ENCODE measurements at regions not wholly inside any gene's neighbourhood (a gene's known extent, or its start where the extent isn't known, plus 50 kb on each side); places are given as distances from the start of the nearest gene placed in this dataset.

DNA sequence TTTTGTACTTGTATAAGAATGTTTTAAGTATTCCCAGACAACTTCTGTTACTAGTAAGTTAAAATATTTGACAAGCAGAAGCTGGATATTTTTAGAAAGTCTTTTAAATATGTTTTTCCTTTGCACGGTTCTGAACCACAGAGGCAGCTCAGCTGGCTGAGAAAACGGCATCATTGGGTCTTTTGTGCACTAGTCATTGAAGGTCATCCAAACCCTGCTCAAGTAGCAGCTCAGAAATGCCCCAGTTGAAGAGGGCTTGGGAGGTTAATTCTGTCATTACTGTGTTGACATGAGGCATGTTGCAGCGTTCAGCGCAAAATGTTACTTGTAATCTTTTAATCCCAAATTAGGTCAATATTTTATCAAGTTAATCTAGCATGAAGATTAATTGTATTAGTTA lies 383.7 kb upstream of the FAM241A start:
- no peak for DNase-seq

DNA sequence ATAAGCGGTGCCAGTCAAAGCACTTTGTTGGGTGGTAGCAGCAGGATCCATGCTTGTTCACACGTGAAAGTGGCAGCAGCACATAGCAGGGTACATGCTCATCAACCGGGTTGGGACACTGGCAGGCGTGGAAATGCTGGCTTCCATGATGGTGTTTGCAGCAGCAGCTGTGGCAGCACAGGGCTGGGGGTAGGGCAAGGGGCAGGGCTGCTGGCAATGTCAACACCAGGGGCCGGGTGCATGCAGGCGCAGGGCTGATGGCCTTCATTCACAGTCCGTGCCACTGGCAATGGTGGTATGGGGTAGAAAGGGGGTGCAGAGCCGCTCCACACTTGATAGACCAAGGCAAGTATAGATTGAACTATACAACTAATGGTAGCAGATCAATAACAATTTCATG lies 374.7 kb upstream of the FAM241A start:
- DNase-seq: no peak

- DNase-seq: no peak
These were observed 371.4 kb upstream of the FAM241A start for GRCh38 chr4:111773858-111774257.

- no peak for DNase-seq
These were observed 369.5 kb upstream of the FAM241A start for GRCh38 chr4:111775556-111776297.

DNA sequence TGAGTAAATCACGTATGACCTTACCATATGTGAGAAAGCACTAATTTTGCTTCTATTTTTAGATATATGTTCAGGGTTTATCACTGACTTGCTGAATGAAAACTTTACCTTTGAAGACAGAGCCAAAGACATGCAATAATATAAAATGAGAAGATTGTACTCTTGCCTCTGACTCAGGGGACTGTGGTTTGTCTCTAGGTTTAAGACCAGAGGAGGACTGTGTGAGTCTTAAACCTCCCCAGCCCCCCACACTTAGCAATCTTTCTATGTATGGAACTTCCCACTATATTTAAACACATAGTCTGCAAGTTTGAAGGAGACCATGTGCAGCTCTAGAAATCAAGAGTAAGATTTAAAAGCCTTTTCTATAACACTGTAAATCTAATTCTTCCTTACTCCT lies 368.7 kb upstream of the FAM241A start:
- no peak for DNase-seq

DNA sequence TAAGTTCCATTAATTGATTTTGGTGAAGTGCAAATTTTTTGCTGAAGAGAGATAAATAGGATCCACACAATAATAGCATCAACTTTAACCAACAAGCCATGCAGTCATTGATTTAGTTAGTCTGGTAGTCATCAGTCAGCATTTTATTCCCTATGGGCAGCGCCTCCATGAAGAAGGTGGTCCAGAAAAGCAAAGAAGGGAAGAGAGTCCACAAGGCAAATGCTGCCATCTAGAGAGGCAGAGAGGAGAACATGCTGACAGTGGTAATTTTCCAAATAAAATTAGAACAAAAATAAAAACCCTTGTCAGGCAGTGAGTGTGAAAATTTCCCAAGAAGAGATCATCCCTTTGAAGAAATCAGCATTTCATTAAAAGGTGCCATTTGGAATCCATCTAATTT lies 366.7 kb upstream of the FAM241A start:
- DNase-seq: no peak

DNA sequence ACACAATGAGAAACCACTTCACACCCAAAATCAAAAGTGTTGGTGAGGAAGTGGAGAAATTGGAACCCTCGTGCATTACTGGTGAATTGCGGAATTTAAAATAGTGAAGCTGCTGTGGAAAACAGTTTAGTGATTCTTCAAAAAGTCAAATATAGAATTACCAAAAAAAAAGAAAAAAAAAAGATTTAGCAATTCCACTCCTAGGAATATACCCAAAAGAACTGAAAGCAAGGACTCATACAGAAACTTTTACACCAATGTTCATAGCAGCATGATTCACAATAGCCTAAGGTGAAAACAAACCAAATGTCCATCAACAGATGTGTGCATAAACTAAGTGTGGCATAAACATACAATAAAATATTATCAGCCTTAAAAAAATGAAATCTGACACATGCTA lies 364.3 kb upstream of the FAM241A start:
- no peak for DNase-seq

DNA sequence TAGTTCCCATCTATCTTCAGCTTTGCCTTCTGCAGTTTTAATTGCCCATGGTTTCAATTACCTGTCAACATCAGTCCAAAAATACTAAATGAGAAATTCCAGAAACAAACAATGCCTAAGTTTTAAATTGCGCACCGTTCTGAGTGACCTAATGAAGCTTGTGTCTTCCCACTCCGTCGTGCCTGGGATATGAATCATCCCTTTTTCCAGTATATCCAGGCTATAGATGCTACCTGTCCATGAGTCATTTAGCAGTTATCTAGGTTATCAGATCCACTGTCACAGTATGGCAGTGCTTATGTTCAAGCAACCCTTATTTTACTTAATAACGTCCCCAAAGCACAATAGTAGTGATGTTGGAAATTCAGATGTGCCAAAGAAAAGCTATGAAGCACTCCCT lies 363.6 kb upstream of the FAM241A start:
- DNase-seq: no peak

DNA sequence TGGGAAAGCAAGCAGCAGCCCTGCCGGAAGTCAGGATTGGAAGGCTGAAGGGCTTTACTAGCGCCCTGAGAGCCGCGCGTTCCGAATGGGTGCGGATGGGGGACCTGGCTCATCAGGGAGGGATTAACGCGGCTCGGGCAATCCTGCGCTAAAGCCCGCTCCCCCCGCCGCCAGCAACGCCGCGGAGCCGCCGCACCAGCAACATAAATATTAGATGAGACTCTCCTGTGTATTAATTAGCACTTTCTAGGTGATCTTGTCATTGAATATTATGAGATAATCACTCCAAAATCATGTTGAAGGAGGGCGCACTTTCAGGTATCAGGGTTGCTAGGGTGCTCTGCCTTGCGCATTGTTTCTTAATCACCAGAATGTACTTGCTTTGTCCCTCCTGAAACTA lies 357.2 kb upstream of the FAM241A start:
- no peak for DNase-seq

DNA sequence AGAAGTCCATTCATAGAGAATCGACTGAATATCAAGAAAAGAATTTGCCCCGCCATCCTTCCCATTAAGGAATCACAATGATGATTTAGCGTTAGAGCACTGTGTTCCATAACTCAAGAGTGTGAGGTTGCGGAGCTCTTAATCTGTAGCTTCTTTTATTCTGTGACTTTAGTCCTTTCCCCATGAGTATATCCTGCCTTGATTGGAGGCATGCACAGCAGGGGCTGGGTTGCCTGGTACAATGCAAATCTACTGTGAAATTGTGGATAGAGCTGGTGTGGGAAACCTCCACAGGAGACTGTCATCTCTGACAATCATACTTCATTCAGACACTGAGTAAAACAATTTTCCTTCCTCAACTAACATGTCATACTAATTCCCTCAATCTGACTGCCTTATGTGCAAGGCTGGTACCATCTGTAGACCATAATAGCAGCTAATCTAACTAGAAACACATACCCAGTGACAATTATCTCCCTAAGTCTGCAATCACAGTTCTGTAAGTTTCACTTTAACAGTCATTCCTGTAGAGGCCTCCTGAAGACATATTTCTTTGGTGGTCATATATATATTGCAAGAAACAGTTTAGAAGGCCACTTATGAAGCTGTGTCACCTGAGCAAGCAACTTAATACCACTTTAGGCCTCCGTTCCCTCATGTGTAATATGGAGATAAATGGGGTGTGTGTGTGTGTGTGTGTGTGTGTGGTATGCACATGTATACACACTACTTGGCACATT lies 355.2 kb upstream of the FAM241A start:
- no peak for DNase-seq

GRCh38 chr4:111792632-111793031 lies 352.6 kb upstream of the FAM241A start:
- no peak for DNase-seq

- no peak for DNase-seq
These were observed 351.7 kb upstream of the FAM241A start for GRCh38 chr4:111793433-111794091.

GRCh38 chr4:111797455-111798163 lies 347.6 kb upstream of the FAM241A start:
- DNase-seq: no peak

DNA sequence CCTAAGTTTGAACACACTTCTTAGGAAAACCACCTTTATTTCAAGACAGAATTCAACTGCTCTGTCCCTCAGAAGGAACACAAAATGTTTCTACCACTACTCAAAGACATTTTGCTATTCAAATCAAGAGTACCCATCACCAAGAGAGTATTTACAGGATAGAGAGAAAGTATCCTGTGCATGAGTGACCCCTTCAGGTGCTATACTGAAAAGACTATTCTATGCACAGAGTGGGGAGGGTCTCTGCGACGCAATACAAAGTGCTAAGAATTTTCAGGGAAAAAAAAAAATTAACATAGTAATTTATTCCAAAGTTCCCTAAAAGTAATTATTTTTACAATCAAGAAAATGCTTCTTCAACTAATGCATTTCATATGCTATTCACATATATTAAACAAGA lies 346.4 kb upstream of the FAM241A start:
- DNase-seq: no peak

DNA sequence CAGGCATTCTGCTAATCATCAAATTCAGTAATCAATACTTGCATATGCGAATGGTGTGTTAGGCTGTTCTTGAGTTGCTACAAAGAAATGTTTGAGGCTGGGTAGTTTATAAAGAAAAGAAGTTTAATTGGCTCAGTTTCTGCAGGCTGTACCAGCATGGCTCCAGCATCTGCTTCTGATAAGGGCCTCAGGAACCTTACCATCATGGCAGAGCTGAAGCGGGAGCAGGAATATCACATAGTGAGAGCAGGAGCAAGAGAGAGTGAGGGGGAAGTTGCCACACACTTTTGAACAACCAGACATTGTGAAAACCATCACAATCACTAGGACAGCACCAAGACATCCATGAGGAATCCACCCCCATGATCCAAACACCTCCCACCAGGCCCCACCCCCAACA lies 344.7 kb upstream of the FAM241A start:
- no peak for DNase-seq

- no peak for DNase-seq
These were observed 343.1 kb upstream of the FAM241A start for GRCh38 chr4:111802191-111802590.

- DNase-seq: no peak
These were observed 338.9 kb upstream of the FAM241A start for GRCh38 chr4:111806331-111806730.

GRCh38 chr4:111807576-111807975 lies 337.7 kb upstream of the FAM241A start:
- DNase-seq: no peak

GRCh38 chr4:111808174-111808573 lies 337.1 kb upstream of the FAM241A start:
- DNase-seq: no peak

GRCh38 chr4:111811661-111812060 lies 333.6 kb upstream of the FAM241A start:
- no peak for DNase-seq

DNA sequence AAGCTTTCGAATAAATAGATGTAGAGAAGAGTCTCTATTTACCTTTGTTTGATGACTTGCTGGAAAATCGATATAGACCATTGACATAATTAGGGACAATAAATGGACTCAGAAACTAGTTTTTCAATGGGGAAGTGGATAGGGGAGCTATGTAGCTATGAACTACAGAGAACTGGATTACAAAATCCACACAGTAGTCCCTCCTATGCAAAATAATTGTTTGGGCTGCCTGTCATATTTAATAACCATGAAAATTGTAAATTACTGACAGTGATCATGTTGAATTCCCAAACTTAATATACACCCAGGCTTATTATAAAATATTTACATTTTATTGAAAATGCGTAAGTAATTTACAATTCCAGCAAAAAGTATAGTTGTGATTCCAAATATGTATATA lies 333.1 kb upstream of the FAM241A start:
- no peak for DNase-seq

DNA sequence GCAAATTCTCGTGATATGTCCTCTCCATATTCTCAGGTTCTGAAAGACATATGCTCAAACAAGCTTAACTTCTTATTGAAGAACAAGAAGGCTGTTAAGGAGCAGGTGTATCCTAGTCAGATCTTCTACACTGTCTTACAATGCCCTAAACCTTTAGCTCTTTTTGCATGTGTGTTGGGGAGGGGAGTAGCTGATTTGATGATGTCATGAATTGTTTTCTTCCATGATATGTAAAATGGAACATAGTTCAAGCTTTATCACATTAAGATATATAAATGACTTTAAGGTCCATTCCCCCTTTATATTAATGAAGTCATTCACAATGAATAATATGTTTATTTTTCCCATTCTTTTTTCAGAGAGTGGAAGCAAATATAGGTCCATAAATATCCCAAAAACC lies 332.5 kb upstream of the FAM241A start:
- DNase-seq: no peak

DNA sequence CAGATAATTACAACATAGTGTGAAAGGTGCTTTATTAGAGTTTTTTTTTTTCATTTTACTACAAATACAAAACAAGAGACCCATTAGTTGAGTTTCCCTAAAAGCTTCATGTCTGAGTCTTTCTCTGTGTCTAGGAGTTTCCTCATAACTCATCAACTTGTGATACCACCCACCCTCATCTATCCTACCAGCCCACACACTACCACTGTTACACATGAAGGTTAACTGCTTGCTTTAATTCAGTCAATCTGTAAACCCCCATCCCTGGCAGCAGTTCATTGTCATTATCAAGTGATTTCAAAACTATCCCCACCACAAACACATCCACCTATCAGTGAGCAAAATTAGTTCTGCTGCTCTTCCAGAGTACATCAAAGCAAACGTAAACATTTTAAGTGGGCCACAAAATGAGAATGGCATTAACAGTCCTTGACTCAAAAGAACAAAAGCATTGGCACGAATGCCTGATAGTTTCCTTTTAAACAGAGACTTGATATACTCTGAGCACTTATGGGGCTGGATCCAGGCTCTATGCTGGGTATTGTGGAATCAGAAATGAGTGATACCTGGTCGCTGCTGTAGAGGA lies 331.6 kb upstream of the FAM241A start:
- DNase-seq: no peak

All from right hindlimb (tissue), 1 donor.